ENCODE measurements at regions not wholly inside any gene's neighbourhood (a gene's known extent, or its start where the extent isn't known, plus 50 kb on each side); places are given as distances from the start of the nearest gene placed in this dataset.

- no peak for TF ChIP-seq CHD7 (IDR thresholded peaks at IDR 0.05; ENCODE audit: insufficient replicate concordance, low read length)
- TF ChIP-seq TBP (IDR thresholded peaks at IDR 0.05; ENCODE audit: low read depth, low read length) = no peak
- no peak for TF ChIP-seq E2F6 (IDR thresholded peaks at IDR 0.05)
- TF ChIP-seq RBBP5 (IDR thresholded peaks at IDR 0.05; ENCODE audit: borderline replicate concordance, low read depth, low read length) = no peak
- no peak for TF ChIP-seq FOSL1 (IDR thresholded peaks at IDR 0.05; ENCODE audit: insufficient read depth, low read depth, low read length)
- TF ChIP-seq ATF2 (IDR thresholded peaks at IDR 0.05; ENCODE audit: low read length) = no peak
- no peak for TF ChIP-seq POLR2A (IDR thresholded peaks at IDR 0.05; ENCODE audit: control extremely low read depth in 1 of 2, low read depth in 2 of 2, low read length in 2 of 2)
- TF ChIP-seq CREB1 (IDR thresholded peaks at IDR 0.05) = no peak
- no peak for TF ChIP-seq MAFK (IDR thresholded peaks at IDR 0.05; ENCODE audit: low read depth, low read length)
These were observed 240.9 kb upstream of the UBE2E2 start (continued) for GRCh38 chr3:22962244-22962643.

Measured in H1 (cell line).